Mesenchymal stem cell (in vitro differentiated cells and primary cell): ENCODE measurements at regions not wholly inside any gene's neighbourhood (a gene's known extent, or its start where the extent isn't known, plus 50 kb on each side); places are given as distances from the start of the nearest gene placed in this dataset.

Experiments
- DNase-seq: peaks from one replicate; pipeline ENCODE4 v3.0.0-alpha.2; 2013
- H2AFZ ChIP-seq: one replicate; pipeline ENCODE4 v1.6.1; 2013; ENCODE audit warnings: low read depth, mild to moderate bottlenecking, control low read depth, inconsistent platforms, low read length, moderate library complexity
- H2AK5ac ChIP-seq: 2 replicates; pipeline ENCODE4 v1.6.1; 2013; ENCODE audit warnings: low read length, moderate library complexity, mild to moderate bottlenecking, inconsistent platforms; ENCODE audit not compliant: severe bottlenecking
- H2BK120ac ChIP-seq: one replicate; pipeline ENCODE4 v1.6.1; 2013; ENCODE audit warnings: low read depth, mild to moderate bottlenecking, inconsistent platforms, low read length, moderate library complexity
- H2BK12ac ChIP-seq, 2 experiments: one replicate each; pipeline ENCODE4 v1.6.1; 2013; ENCODE audit warnings: inconsistent platforms in 2 of 2, low read length in 2 of 2, mild to moderate bottlenecking in 2 of 2, moderate library complexity in 2 of 2, control low read depth in 1 of 2
- H2BK15ac ChIP-seq: one replicate; pipeline ENCODE4 v1.6.1; 2013; ENCODE audit warnings: mild to moderate bottlenecking, low read depth, inconsistent platforms; ENCODE audit not compliant: poor library complexity, severe bottlenecking
- H2BK5ac ChIP-seq: 2 replicates; pipeline ENCODE4 v1.6.1; 2013; ENCODE audit warnings: low read depth, mild to moderate bottlenecking, low read length, control low read depth, inconsistent platforms; ENCODE audit not compliant: poor library complexity, severe bottlenecking
- H3K14ac ChIP-seq, 2 experiments: one replicate each; pipeline ENCODE4 v1.6.1; 2013; ENCODE audit warnings: inconsistent platforms in 2 of 2, low read length in 2 of 2, control low read depth in 1 of 2, mild to moderate bottlenecking in 1 of 2, moderate library complexity in 1 of 2
- H3K18ac ChIP-seq, 2 experiments: one replicate each; pipeline ENCODE4 v1.6.1; 2013; ENCODE audit warnings: inconsistent platforms in 2 of 2, low read length in 2 of 2, control low read depth in 1 of 2, low read depth in 1 of 2, mild to moderate bottlenecking in 1 of 2
- H3K23ac ChIP-seq, 2 experiments: one replicate each; pipeline ENCODE4 v1.6.1; 2013; ENCODE audit warnings: inconsistent platforms in 2 of 2, low read length in 2 of 2, mild to moderate bottlenecking in 2 of 2, moderate library complexity in 2 of 2, control low read depth in 1 of 2
- H3K27ac ChIP-seq: 2 replicates; pipeline ENCODE4 v1.5.1; 2013; ENCODE audit warnings: mild to moderate bottlenecking, moderate library complexity, low read length, control low read depth, inconsistent platforms; ENCODE audit not compliant: poor library complexity, severe bottlenecking
- H3K27me3 ChIP-seq, 2 experiments: 2 replicates each; pipeline versions ENCODE4 v1.6.1 to v1.7.0; 2013; ENCODE audit warnings: low read length in 2 of 2, mild to moderate bottlenecking in 2 of 2, moderate library complexity in 2 of 2, control low read depth in 1 of 2, inconsistent platforms in 1 of 2; ENCODE audit not compliant: control insufficient read depth in 1 of 2, insufficient read depth in 1 of 2
- H3K36me3 ChIP-seq, 2 experiments: 2 replicates each; pipeline versions ENCODE4 v1.6.1 to v1.7.0; 2013; ENCODE audit warnings: low read length in 2 of 2, control low read depth in 1 of 2, inconsistent platforms in 1 of 2, low read depth in 1 of 2, mild to moderate bottlenecking in 1 of 2; ENCODE audit not compliant: insufficient read depth in 2 of 2, control insufficient read depth in 1 of 2
- H3K4ac ChIP-seq, 2 experiments: one replicate each; pipeline ENCODE4 v1.6.1; 2013; ENCODE audit warnings: inconsistent platforms in 2 of 2, low read length in 2 of 2, mild to moderate bottlenecking in 2 of 2, moderate library complexity in 2 of 2, control low read depth in 1 of 2, low read depth in 1 of 2
- H3K4me1 ChIP-seq: 2 replicates; pipeline ENCODE4 v1.6.1; 2013; ENCODE audit warnings: low read depth, low read length, control low read depth; ENCODE audit not compliant: control insufficient read depth, insufficient read depth
- H3K4me2 ChIP-seq: 2 replicates; pipeline ENCODE4 v1.6.1; 2013; ENCODE audit warnings: low read length, mild to moderate bottlenecking, inconsistent platforms; ENCODE audit not compliant: poor library complexity, severe bottlenecking
- H3K4me3 ChIP-seq, 2 experiments: 2 replicates each; pipeline versions ENCODE4 v1.5.1 to v1.7.0; 2013; ENCODE audit warnings: low read length in 2 of 2, mild to moderate bottlenecking in 2 of 2, control low read depth in 1 of 2, low read depth in 1 of 2; ENCODE audit not compliant: insufficient read depth in 1 of 2
- H3K79me1 ChIP-seq: replicated peaks from 2 replicates; pipeline ENCODE4 v1.6.1; 2013; ENCODE audit warnings: mild to moderate bottlenecking, control low read depth, low read length, inconsistent platforms; ENCODE audit not compliant: poor library complexity, severe bottlenecking
- H3K9ac ChIP-seq: 2 replicates; pipeline ENCODE4 v1.7.0; 2013; ENCODE audit warnings: mild to moderate bottlenecking, low read length, moderate library complexity
- H3K9me3 ChIP-seq: 2 replicates; pipeline ENCODE4 v1.7.0; 2013; ENCODE audit warnings: mild to moderate bottlenecking, low read length; ENCODE audit not compliant: control insufficient read depth
- H4K8ac ChIP-seq: one replicate; pipeline ENCODE4 v1.6.1; 2013; ENCODE audit warnings: inconsistent platforms, mild to moderate bottlenecking, low read length, moderate library complexity
- H4K91ac ChIP-seq: one replicate; pipeline ENCODE4 v1.6.1; 2013; ENCODE audit warnings: mild to moderate bottlenecking, low read length, inconsistent platforms
- WGBS: methylation state at CpG from one replicate; pipeline ENCODE4 v1.1.7; 2013; ENCODE audit warnings: mixed read lengths; 5-methylcytosine and 5-hydroxymethylcytosine counted together

DNA sequence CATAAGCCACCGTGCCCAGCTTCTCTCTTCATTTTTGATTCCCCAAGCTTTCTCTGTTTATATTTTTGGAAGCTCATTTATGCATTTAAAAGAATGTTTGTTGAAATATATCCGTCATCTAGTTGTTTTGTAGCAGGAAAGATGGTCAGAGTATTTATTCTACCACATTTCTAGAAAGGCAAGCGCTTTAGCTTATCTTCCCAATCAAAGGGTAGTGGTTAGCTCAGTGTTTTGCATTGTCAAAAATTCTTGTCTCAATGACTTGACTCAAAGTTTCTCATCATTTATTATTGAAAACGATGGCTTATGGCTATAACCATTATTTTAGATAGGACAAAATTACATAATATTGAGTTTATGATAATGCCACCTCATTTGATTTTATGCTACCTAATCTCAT lies 116.1 kb upstream of the ZP4 start:
- Histone ChIP-seq H3K4ac (no peak overlapping the region), H4K91ac (no peak overlapping the region), H3K79me1 (no peaks in the 10 kb centered on the region), H2BK120ac (no peak overlapping the region), H3K23ac (no peak overlapping the region), H3K27me3 (no peaks in the 10 kb centered on the region), H2BK12ac (no peak overlapping the region), H3K4me2 (no peak overlapping the region), H3K27ac (no peak overlapping the region), H3K4me1 (no peaks in the 10 kb centered on the region), H3K18ac (no peak overlapping the region), H4K8ac (no peak overlapping the region), H3K9ac (no peak overlapping the region), H2BK15ac (no peak overlapping the region), H2AFZ (no peak overlapping the region), H3K36me3 (no peaks in the 10 kb centered on the region), H3K4me3 (no peak overlapping the region), H2BK5ac (no peak overlapping the region), H3K14ac (no peak overlapping the region), H3K9me3 (peaks cover 3% of the 10 kb centered on the region), H2AK5ac (no peak overlapping the region)
- WGBS = no CpG with 5 or more reads among the region's 4 CpGs
- no peak for DNase-seq

DNA sequence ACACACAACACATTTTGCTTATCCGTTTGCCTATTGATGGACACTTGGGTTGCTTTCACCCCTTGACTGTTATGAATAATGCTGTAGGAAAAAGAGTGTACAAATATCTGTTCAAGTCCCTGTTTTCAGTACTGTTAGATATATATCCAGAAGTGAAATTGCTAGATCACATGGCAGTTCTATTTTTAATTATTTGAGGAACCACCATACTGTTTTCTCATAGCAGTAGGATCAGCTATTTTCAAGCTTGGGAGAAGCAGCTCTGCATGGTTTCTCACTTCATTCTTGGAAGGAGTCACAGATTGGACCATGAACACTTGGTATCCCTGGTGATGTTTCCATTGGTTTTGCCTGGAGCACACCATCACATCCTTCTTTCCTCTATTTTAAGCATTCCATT lies 114.4 kb upstream of the ZP4 start:
- H3K14ac ChIP-seq = no peak overlapping the region
- H4K8ac ChIP-seq = no peak overlapping the region
- no peak overlapping the region for H2AFZ ChIP-seq
- WGBS = no CpG with 5 or more reads among the region's 1 CpG
- no peak overlapping the region for H2BK120ac ChIP-seq
- H3K79me1 ChIP-seq = no peaks in the 10 kb centered on the region
- H2BK15ac ChIP-seq = no peak overlapping the region
- H2BK5ac ChIP-seq = no peak overlapping the region
- H4K91ac ChIP-seq = no peak overlapping the region
- no peak overlapping the region for H3K18ac ChIP-seq
- H3K9me3 ChIP-seq = peaks cover 3% of the 10 kb centered on the region
- H3K4me3 ChIP-seq = no peak overlapping the region
- no peaks in the 10 kb centered on the region for H3K4me1 ChIP-seq
- no peaks in the 10 kb centered on the region for H3K36me3 ChIP-seq
- no peak overlapping the region for H3K27ac ChIP-seq
- no peak overlapping the region for H2AK5ac ChIP-seq
- DNase-seq = no peak
- H3K23ac ChIP-seq = no peak overlapping the region
- no peak overlapping the region for H3K4me2 ChIP-seq
- H3K4ac ChIP-seq = no peak overlapping the region
- no peaks in the 10 kb centered on the region for H3K27me3 ChIP-seq
- H2BK12ac ChIP-seq = no peak overlapping the region
- no peak overlapping the region for H3K9ac ChIP-seq

DNA sequence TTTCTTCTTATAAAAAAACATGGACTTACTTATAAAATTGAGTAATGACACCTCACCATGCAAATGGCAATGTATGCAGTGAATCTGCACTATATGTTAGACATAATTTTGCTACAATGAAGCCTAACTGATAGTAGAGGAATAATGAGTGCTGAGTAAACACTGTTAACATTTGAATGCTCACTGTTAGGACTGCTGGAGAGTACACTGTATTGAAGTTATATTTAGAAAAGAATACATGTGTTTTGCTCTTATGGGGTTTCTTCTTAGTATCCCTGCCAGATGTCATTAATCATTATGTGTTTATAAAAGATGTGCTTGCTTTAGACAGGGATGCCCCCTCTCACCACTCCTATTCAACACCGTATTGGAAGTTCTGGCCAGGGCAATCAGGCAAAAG lies 111.1 kb upstream of the ZP4 start:
- H2AK5ac ChIP-seq = no peak overlapping the region
- no peak overlapping the region for H4K91ac ChIP-seq
- no peak overlapping the region for H3K4ac ChIP-seq
- no peak overlapping the region for H3K4me2 ChIP-seq
- no peak overlapping the region for H3K27ac ChIP-seq
- no peak overlapping the region for H3K4me3 ChIP-seq
- no peak overlapping the region for H2BK15ac ChIP-seq
- H3K4me1 ChIP-seq = no peaks in the 10 kb centered on the region
- no peak overlapping the region for H2BK5ac ChIP-seq
- no peak overlapping the region for H2BK120ac ChIP-seq
- no peaks in the 10 kb centered on the region for H3K36me3 ChIP-seq
- no CpG with 5 or more reads among the region's 1 CpG for WGBS
- DNase-seq = no peak
- H2AFZ ChIP-seq = no peak overlapping the region
- H3K18ac ChIP-seq = no peak overlapping the region
- no peaks in the 10 kb centered on the region for H3K27me3 ChIP-seq
- no peak overlapping the region for H3K14ac ChIP-seq
- H3K9me3 ChIP-seq = peaks cover 2% of the 10 kb centered on the region
- no peaks in the 10 kb centered on the region for H3K79me1 ChIP-seq
- H3K9ac ChIP-seq = no peak overlapping the region
- no peak overlapping the region for H3K23ac ChIP-seq
- no peak overlapping the region for H4K8ac ChIP-seq
- no peak overlapping the region for H2BK12ac ChIP-seq

DNA sequence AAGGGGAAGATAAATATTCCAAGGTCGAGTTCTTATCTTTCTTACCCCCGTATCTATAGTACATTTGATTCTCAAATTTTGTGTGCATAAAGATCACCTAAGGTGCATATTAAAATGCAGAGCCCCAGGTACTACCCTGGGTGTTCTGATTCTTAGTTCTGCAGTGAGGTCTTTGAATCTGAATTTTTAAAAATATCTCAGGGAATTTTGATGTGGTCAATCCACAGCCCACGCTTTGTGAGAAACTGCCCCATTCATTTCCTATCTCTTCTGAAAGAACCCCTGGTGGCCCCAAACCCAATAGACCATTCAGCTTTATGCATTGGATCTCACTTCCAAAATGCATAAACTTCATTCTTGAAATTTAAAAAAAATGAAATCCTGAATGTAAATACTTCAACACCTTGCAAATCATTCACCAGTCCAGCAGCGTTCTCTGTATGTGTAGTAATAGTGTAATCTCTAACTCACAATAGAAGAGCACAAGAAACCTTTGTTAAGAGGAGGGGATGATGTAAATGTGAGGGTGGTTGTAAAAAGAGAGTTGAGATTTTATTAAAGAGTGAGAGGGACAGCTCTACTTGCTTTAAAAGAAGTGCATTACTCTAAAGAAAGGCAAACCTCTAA lies 108.8 kb upstream of the ZP4 start:
- Histone ChIP-seq H4K8ac (no peak overlapping the region), H3K27me3 (no peaks in the 10 kb centered on the region), H3K4ac (no peak overlapping the region), H3K14ac (no peak overlapping the region), H2BK12ac (no peak overlapping the region), H3K36me3 (no peaks in the 10 kb centered on the region), H2AFZ (no peak overlapping the region), H2BK120ac (no peak overlapping the region), H2BK5ac (no peak overlapping the region), H3K18ac (no peak overlapping the region), H2AK5ac (no peak overlapping the region), H3K9me3 (no peaks in the 10 kb centered on the region), H2BK15ac (no peak overlapping the region), H4K91ac (no peak overlapping the region), H3K23ac (no peak overlapping the region), H3K9ac (no peak overlapping the region), H3K79me1 (no peaks in the 10 kb centered on the region), H3K4me3 (no peak overlapping the region), H3K4me2 (peak overlapping the region; percentile 29), H3K4me1 (no peaks in the 10 kb centered on the region), H3K27ac (peak overlapping the region; percentile 53)
- DNase-seq = no peak
- 71% methylated on average over 1 of the region's 4 CpGs for WGBS
